IPS DF 19.7 (cell line): ENCODE measurements at regions not wholly inside any gene's neighbourhood (a gene's known extent, or its start where the extent isn't known, plus 50 kb on each side); places are given as distances from the start of the nearest gene placed in this dataset.

Source experiments
- DNase-seq: peaks from one replicate; pipeline ENCODE4 v3.0.0-alpha.2; 2013; ENCODE audit warnings: low read depth, low spot score

DNA sequence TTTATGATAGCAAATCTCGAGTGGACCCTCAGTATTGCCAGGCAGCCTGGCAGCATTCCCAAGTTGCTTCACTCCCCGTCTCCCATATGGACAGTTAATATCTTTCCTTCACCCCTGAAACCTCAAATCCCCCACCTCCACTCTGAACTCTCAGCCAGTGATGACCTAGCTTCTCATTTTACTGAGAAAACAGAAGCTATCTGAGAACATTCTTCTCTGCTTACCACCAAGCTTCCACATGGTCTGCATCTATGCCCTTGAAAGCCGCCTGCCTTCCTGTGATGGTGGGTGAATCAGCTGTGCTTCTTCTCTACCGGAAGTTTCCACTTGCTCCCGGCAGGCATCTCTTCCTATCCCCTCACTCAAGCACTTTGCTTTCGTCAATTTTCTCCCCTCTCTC, 529.2 kb downstream of the EPHA4 start:
- no peak for DNase-seq

DNA sequence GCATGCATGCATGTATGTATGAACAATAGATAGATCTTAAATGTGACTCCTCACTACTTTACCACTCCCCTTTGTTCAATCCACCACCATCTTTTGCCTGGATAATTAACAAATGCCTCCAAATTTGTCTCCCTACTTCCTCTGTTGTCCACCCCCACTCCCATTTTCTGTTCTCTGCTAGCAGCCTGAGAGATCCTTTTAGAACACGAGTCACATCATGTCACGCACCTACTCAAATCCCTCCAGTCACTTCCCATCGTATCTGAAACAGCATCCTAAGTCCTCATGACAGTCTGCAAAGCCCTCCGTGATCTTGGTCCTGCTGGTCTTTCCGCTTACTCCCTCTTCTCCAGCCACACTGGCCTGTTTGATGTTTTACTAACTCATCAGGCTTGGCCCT, 527.3 kb downstream of the EPHA4 start:
- no peak for DNase-seq

GRCh38 chr2:221050020-221050795, 521.9 kb downstream of the EPHA4 start:
- no peak for DNase-seq

GRCh38 chr2:221051162-221051561, 520.9 kb downstream of the EPHA4 start:
- no peak for DNase-seq

DNA sequence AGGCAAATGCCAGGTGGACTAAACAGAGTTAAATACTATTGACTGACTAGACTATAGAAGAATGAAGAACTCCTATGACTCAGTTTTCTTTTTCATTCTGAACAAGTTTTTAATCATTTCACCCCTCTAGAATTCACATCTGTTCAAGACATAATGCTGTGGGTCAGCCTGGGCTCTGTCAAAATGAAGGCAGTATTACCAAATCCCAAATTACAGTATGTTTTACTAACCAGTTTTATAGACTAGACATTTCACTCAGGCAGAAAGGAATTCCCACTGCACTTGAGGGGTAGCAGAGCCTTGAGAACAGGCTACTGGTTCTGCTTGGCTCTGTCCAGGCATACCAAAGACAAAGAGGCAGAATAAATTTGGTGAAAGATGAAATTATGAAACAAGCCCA, 511.7 kb downstream of the EPHA4 start:
- no peak for DNase-seq

DNA sequence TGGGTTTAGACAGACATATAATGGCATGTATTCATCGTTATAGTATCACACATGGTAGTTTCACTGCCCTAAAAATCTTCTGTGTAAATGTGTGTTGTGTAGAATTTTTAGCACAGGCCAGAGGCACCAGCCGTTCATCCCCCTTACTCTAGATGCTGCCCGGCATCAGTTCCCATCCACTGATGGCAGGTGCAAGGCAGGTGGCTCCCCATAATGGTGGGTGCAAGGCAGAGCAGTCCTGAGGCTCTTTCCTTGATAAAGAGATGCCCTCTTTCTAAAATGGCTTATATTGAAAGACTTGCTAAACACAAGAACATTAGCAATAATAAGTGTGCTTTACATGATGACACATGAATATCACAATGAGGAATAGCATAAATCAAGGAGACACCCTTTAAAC, 508.5 kb downstream of the EPHA4 start:
- DNase-seq = no peak

- DNase-seq = no peak
These were observed 507.8 kb downstream of the EPHA4 start for GRCh38 chr2:221064058-221064854.

- no peak for DNase-seq
These were observed 507.2 kb downstream of the EPHA4 start for GRCh38 chr2:221064880-221065279.

DNA sequence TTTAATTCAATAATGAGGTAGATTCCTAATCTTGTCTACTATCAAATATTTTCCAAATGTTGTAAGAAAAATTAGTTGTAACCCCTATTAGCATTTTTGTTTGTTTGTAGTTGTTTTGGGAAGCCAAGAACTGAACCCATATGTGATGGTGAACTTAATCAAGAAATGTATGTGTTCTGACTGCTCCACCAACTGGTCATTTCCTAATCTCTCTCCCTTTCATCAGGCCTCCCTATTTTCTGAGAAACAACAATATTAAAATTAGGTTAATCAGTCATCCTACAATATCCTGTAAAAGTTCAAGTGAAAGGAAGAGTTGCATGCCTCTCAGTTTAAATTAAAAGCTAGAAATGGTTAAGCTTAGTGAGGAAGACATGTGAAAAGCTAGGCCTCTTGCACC, 504.0 kb downstream of the EPHA4 start:
- DNase-seq = no peak

DNA sequence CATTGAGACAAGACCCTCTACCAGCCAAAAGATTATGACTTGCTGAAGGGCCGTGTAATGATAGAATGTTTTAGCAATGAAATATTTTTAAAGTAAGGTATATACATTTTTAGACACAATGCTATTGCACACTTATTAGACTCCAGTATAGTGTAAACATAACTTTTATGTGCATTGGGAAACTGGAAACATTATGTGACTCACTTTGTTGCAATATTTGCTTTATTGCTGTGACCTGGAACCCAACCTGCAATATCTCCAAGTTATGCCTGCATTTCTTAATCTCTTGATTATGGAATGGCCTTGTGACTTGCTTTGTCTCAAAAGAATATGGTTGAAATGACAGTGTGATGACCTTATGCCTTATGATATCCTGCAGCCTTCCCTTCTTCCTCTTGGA, 502.0 kb downstream of the EPHA4 start:
- DNase-seq = no peak

DNA sequence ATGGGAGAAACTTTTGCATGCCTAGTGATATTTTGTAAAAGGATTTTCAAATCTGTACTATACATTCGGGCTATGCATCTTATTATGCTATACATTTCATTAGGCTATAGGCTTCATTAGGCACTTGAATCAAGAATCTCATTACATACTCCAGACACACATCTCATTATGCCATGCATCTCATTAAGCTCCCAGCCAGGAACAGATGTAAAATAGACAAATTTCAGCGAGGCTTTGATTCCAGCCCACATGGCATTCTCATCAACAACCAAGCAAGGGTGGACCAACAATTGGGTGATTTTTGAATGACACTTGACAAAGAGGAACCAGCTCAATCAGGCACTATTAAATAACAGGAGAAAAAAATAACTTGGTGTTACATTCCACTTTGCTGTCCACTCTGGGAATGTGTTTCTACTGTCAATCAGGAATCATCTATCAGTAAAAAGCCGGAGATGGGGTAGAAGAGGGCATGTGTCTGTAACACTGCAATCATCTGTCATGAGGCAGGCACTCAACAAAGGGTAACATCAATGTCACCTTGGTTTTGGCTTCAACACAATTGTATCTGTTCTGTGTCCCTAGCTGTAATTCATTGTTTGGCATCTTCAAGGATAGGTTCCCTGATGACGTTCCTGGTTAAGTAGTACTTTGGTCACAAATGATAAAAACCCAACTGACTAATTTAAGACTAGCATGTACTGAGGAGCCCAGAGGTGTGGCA, 498.6 kb downstream of the EPHA4 start:
- no peak for DNase-seq

- DNase-seq = no peak
These were observed 497.9 kb downstream of the EPHA4 start for GRCh38 chr2:221074238-221074637.

DNA sequence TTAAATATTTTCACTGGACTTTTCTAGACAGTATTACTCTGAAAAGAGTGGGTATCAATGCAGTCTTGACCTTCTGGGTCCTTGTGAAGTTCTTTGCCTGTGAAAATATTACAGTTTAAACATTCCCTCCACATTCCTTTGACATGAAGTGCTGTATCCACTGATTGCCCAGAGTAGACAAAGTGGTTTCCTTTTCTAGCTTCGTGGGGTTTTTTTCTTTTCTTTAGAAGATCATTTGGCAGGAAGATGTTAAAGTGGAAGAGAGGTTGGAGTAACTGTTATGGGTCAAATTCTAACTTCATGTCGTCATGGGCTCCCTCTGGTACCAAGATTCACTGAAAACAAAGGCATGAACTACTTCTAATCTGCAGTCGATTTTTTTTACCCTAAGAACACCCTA, 496.9 kb downstream of the EPHA4 start:
- no peak for DNase-seq

GRCh38 chr2:221077251-221077650, 494.9 kb downstream of the EPHA4 start:
- no peak for DNase-seq

DNA sequence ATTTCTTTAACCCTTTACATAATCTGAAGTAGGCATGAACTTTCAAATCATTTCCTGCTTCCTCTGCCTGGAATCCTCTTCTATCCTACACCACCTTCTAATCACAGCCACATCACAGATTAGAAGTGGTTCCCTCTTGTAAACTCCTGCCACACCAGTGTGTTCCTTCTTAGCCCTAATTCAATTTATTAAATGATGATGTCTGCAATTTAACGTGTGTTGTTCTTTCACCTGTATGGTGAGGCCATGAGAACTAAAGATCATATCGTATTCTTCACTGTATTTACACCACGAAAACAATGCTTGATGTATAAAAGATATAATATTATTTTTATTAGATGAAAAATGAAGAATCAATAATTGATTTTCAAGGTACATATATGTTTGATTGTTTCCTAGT, 494.3 kb downstream of the EPHA4 start:
- no peak for DNase-seq

- no peak for DNase-seq
These were observed 486.7 kb downstream of the EPHA4 start for GRCh38 chr2:221085341-221085900.

DNA sequence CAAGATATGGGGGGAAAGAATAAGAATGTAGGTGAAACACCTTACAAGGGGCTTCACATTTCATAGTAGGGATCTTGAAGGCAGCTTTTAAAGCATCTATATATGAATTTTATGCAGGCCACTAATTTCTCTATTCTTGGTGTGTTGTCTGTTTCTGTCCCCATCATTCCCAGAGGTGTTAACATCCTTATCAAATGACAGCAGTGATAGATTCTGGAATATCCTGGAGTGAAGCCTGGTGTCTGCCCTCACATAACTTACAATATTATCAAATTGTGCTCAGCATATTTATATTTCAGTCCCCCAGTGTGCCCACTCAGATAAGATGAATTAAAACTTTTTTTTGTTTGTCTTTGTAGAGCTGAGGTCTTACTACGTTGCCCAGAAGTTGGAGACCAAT, 486.2 kb downstream of the EPHA4 start:
- DNase-seq = no peak

DNA sequence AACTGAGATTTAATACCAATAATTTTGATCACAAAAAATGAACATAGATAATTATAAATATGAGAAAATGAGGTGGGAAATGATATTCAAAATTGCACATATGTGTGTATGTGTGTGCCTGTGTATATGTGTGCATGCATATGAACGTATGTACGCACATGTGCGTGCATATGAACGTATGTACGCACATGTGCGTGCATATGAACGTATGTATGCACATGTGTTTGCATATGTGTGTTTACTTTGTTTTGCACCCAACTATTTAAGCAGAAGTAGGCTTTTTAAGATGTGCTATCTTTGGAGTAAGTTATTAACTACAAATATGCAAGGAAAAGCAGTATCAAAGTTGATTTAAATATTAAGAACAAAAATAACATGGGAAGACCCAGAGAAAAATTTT, 484.3 kb downstream of the EPHA4 start:
- DNase-seq = no peak

- no peak for DNase-seq
These were observed 483.6 kb downstream of the EPHA4 start for GRCh38 chr2:221088506-221088905.

- no peak for DNase-seq
These were observed 476.7 kb downstream of the EPHA4 start for GRCh38 chr2:221095356-221095755.

DNA sequence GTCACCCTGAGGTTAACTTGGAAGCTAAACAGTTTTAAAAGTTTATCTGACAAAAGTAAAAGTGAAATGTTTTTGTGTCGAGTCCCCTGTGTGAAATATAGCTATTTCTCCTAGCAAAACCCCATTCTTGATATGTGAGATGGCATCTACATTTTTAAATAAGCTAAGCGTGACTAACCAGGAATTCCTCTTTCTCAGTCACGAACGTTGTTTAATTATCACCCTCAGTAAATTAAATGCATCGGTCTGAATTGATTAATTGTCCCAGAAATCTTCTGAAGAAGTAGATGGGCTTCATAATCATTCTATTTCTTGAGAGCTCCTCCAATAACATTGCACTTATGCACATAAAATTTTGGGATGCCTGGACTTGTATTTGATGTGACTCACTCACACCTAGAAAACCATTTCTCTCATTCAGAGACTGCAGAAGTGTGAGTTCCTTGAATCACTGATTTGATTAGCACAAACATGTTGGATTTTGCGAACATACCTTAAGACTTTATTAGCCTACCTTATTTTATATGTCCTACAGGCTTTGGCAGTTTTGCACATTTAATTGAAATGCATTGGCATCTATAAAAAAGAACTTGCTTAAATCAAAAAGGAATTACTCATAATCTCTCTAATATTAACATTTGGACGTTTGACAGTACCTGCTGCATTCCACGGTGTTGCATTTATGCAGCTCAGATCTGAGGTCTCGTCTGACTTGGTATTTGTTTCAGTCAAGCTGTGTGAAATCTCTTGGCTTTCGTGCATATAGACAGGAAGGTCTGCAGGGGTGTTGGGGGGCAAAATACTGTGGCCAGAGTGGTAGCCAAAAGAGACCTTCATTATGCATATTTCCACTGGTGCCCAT, 475.2 kb downstream of the EPHA4 start:
- no peak for DNase-seq
